ENCODE measurements at regions not wholly inside any gene's neighbourhood (a gene's known extent, or its start where the extent isn't known, plus 50 kb on each side); places are given as distances from the start of the nearest gene placed in this dataset.
"Not testable (repeated sequence)": the region's sequence is repeated elsewhere in the genome, so short reads cannot be mapped to it uniquely, and the experiment has no call there.

DNA sequence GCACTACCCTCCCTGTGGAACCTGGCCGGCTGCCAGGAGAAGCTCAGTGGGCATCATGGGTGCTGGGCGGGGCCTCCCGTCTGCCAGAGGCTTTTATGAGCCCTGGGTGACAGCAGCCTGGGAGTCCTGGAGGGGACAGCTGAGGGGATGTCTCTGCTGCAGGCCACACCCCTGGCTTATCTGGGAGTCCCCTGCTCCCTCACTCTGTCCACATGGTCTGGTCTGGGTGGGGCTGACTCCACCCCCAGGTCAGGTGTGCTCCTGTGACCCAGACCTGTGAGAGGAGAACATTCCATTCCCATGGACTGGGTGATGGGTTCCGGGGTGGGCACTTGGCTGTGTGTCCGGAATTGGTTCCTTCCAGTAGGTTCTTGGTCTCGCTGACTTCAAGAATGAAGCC is 369.3 kb upstream of the SFSWAP start:
- intact Hi-C loops (cut with micrococcal nuclease); H3K4me3 Mint-ChIP-seq; H3K9me3 Mint-ChIP-seq; H3K4me1 Mint-ChIP-seq (ENCODE audit: low read depth); DNase-seq (ENCODE audit: low spot score); H3K36me3 Mint-ChIP-seq (ENCODE audit: low read depth); H3K27ac Mint-ChIP-seq; H3K27me3 Mint-ChIP-seq (ENCODE audit: insufficient read depth): not testable (repeated sequence)

DNA sequence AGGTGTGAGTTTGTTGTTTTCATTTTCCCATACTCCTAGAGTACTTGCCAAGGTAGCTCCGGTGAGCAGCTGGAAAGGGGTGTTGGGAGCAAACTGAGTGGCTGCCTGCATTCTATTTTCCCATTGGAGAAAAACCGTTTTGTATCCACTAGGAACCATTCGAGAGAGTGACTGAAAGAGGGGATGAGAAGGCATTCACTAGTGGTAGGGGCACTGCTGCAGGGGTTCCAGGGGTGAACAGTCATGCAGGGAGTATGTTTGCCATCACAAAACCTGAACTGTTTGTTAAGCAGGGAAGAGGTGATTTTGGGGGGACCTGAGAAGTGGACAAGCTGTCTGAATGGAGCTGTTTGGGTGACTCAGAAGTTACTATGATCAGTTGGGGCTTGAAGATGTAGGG is 367.5 kb upstream of the SFSWAP start:
- intact Hi-C loops (cut with micrococcal nuclease); H3K27me3 Mint-ChIP-seq (ENCODE audit: insufficient read depth); H3K27ac Mint-ChIP-seq; DNase-seq (ENCODE audit: low spot score); H3K9me3 Mint-ChIP-seq; H3K36me3 Mint-ChIP-seq (ENCODE audit: low read depth); H3K4me3 Mint-ChIP-seq; H3K4me1 Mint-ChIP-seq (ENCODE audit: low read depth): not testable (repeated sequence)

DNA sequence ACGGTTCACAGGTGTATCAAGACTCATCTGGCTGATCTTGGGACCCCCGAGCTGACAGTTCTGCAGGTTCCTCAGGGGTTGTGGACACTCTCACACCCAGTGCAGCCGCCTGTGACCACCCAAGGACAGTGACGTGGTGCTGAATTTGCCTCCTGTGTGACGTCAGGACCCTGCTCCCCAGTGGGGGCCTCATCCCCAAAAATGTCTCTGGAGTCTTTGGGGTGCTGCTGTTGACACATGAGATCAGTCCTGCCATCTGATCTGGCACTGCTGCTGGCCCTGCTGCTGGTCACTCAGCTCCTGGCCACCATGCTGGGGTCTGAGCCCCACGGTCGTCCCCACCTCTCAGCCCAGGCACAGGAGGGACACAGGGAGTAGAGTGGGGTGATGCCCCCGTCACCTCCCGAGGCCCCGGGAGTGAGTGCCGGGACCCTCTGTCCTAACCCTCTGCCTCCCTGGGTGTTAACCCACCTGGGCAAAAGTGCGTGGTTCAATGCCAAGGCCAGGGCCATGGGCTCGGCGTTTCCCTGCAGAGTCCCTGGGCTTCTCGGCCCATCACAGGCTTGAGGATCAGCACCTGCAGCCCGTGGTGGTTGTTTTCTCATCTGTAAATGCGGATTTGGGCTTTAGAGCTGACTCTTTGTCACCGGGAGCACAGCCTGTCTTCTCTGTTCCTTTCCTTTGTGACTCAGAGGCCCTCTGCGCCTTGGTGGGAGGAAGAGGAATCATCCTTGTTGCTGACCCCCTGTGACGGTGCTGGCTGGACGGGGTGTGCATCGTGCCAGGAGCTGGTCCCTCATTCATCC is 366.0 kb upstream of the SFSWAP start:
- H3K27ac Mint-ChIP-seq; H3K36me3 Mint-ChIP-seq (ENCODE audit: low read depth); H3K4me1 Mint-ChIP-seq (ENCODE audit: low read depth); H3K9me3 Mint-ChIP-seq; H3K4me3 Mint-ChIP-seq; DNase-seq (ENCODE audit: low spot score); intact Hi-C loops (cut with micrococcal nuclease); H3K27me3 Mint-ChIP-seq (ENCODE audit: insufficient read depth): not testable (repeated sequence)

DNA sequence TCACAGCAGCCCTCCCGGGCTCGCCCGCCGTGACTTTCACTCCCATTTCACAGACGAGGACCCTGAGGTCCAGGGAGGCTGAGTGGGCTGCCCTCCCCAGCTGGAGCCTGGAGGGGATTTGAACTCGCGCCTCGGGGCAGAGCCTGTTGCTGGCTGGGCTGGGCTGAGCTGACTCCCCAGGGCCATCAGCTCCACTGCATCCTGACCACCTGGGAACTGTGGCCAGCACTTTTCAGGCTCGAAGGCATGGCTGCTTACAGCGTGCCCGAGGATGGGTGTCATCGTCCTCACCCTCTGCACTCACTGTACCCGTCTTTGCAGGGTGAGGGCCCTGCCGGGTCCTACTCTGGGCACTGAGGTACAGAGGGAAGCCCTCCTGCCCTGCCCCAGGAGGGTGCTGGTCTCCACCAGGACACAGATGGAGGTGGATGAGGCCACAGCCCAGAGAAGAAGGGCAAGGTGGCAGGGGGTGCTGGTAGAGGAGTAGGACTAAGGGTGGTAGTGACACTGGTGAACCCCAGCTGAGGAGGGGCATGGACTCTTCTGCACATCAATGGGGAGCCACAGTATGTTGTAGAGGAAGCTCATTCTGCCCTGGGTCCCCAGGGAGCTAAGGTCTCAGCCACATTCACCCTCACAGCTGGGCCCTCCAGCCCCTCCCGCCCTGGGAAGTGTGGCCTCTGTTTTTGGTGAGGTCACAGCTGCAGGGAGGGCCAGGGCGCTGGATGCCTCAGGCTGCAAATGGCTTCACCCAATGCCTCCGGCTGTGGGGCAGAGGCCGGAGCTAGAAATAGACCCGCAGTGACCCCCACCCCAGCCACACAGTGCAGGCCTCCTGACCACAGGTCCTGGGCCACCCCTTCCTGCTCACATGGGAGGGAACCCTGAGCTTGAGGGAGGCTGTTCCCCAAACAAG is 365.1 kb upstream of the SFSWAP start:
- Mint-ChIP-seq H3K36me3 (ENCODE audit: low read depth) (no peaks in the 10 kb centered on the region), H3K4me1 (ENCODE audit: low read depth) (no peaks in the 10 kb centered on the region)
- intact Hi-C loops (cut with micrococcal nuclease), result no loop called here

DNA sequence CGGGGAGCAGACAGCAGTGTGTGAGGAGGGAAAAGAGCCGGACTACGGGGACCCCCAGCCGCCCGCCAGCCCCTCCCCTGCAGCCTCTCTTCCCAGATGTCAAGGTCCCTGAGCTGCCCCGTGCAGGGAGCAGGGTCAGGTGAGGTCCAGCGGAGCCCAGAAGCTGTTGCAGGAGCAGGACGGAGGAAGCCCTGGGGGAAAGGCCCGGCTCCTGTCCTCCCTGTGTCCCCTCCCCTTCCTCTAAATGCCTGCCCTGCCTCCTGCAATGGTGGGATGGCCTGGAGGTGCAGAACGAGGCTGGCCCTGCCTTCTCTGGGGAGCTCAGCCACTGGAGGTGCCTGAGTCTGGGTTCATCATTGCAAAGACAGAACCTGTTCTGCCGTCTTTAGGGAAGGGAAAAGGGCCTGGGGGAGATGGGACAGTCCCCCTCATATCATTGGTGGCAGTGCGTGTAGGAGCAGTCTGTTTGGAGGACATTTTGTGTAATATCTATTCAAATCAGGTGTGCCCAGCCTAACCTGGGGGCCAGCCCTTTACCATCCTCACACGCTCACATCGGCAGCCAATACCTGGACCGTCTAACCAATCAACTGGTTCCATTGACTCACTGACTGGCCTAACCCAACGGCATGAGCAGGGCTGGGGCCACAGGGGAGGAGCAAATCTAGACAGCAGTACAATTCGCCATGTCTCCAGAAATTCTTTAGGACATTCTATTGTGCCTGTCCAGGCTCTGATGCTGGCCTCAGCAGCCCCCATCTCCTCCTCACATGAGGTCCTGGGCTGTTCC is 364.1 kb upstream of the SFSWAP start:
- no peaks in the 10 kb centered on the region for H3K9me3 Mint-ChIP-seq
- no peaks in the 10 kb centered on the region for H3K4me1 Mint-ChIP-seq (ENCODE audit: low read depth)
- DNase-seq (ENCODE audit: low spot score), result no peak
- no peaks in the 10 kb centered on the region for H3K27me3 Mint-ChIP-seq (ENCODE audit: insufficient read depth)
- intact Hi-C loops (cut with micrococcal nuclease), result no loop called here
- no peaks in the 10 kb centered on the region for H3K36me3 Mint-ChIP-seq (ENCODE audit: low read depth)
- no peak overlapping the region for H3K4me3 Mint-ChIP-seq
- no peak overlapping the region for H3K27ac Mint-ChIP-seq

More for the DNA sequence above, 365.1 kb upstream of the SFSWAP start:
- no peak overlapping the region for H3K27ac Mint-ChIP-seq
- DNase-seq (ENCODE audit: low spot score), result no peak
- no peaks in the 10 kb centered on the region for H3K27me3 Mint-ChIP-seq (ENCODE audit: insufficient read depth)
- no peaks in the 10 kb centered on the region for H3K9me3 Mint-ChIP-seq
- H3K4me3 Mint-ChIP-seq, result no peak overlapping the region

DNA sequence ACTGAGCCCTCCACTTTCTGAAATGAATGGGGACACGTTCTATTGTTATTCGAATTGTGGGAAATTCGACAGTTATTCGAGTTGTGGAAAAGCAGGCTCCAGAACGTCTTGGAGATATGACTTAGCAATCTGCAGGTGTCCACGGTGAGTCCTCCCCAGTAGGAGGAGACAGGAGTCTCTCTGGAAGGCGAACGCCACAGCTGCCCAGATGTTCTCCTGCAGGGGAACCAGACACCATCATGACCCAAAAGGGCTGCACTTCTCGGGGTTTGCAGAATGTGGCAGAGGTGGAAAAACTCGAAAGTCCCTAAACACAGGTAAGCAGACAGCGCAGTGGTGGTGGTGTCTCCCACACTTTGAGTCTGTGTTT is 363.6 kb upstream of the SFSWAP start:
- Mint-ChIP-seq H3K4me1 (ENCODE audit: low read depth) (no peaks in the 10 kb centered on the region), H3K27ac (no peak overlapping the region), H3K4me3 (no peak overlapping the region), H3K9me3 (no peaks in the 10 kb centered on the region), H3K27me3 (ENCODE audit: insufficient read depth) (no peaks in the 10 kb centered on the region), H3K36me3 (ENCODE audit: low read depth) (no peaks in the 10 kb centered on the region)
- DNase-seq (ENCODE audit: low spot score), result no peak
- intact Hi-C loops (cut with micrococcal nuclease), result no loop called here

DNA sequence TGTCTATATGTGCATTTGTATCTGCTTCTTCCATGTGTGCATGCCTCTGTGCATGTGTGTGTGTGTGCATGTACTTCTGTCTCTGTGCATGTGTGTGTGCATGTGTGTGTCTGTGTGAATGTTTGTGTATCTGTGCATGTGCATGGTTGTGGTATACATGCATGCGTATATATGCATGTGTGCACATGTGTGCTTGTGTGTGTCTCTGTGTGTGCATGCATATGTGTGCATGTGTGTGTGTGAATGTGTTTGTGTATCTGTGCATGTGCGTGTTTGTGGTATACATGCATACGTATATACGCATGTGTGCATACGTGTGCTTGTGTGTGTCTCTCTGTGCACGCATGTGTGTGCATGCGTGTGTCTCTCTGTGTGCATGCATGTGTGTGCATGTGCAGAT is 363.2 kb upstream of the SFSWAP start:
- Mint-ChIP-seq H3K4me1 (ENCODE audit: low read depth) (no peaks in the 10 kb centered on the region), H3K4me3 (no peak overlapping the region), H3K9me3 (no peaks in the 10 kb centered on the region), H3K27me3 (ENCODE audit: insufficient read depth) (no peaks in the 10 kb centered on the region), H3K36me3 (ENCODE audit: low read depth) (no peaks in the 10 kb centered on the region), H3K27ac (no peak overlapping the region)
- no peak for DNase-seq (ENCODE audit: low spot score)
- intact Hi-C loops (cut with micrococcal nuclease), result no loop called here

DNA sequence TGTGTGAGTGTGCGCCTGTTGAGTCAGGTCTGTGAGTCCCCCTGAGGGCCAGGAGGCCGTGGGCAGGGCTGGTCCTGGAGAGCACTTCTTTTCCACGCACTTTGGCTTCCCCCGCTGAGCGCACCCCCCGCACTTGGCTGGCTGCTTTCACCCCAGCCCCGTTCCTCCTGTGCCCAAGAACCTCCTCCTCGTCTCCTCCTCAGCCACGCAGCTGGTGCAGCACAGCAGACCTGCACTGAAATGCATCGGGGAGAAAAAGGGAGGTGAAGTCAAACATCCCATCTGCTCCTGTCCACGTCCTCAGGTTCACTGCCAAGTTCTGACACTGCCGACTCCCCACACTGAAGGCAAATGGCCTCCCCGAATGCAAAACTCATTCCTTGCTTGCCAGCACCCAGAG is 362.7 kb upstream of the SFSWAP start:
- no peaks in the 10 kb centered on the region for H3K9me3 Mint-ChIP-seq
- no peaks in the 10 kb centered on the region for H3K4me1 Mint-ChIP-seq (ENCODE audit: low read depth)
- no peak overlapping the region for H3K4me3 Mint-ChIP-seq
- no peaks in the 10 kb centered on the region for H3K36me3 Mint-ChIP-seq (ENCODE audit: low read depth)
- no peaks in the 10 kb centered on the region for H3K27me3 Mint-ChIP-seq (ENCODE audit: insufficient read depth)
- intact Hi-C loops (cut with micrococcal nuclease), result no loop called here
- H3K27ac Mint-ChIP-seq, result no peak overlapping the region
- DNase-seq (ENCODE audit: low spot score), result no peak

DNA sequence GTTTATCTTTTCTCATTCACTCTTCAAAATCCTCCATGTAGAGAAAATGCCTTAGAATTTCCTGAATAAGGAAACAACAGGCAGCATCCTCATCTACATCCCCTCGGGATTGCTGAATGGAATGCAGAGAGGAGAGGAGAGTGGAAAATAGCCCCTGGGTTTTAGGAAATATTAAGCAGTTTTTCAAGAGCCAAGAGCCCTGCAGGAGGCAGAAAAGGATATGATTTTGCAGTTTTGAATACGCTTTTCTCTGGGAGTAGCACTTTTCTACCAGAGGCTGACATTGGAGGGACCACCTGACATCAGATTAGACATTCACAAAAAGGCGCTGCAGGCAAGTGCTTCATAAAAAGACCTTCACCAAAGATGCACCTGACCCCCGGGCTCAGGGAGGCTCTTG is 362.2 kb upstream of the SFSWAP start:
- no peaks in the 10 kb centered on the region for H3K9me3 Mint-ChIP-seq
- DNase-seq (ENCODE audit: low spot score), result no peak
- H3K27me3 Mint-ChIP-seq (ENCODE audit: insufficient read depth), result no peaks in the 10 kb centered on the region
- H3K27ac Mint-ChIP-seq, result no peak overlapping the region
- H3K4me3 Mint-ChIP-seq, result no peak overlapping the region
- no peaks in the 10 kb centered on the region for H3K36me3 Mint-ChIP-seq (ENCODE audit: low read depth)
- intact Hi-C loops (cut with micrococcal nuclease), result no loop called here
- no peaks in the 10 kb centered on the region for H3K4me1 Mint-ChIP-seq (ENCODE audit: low read depth)

DNA sequence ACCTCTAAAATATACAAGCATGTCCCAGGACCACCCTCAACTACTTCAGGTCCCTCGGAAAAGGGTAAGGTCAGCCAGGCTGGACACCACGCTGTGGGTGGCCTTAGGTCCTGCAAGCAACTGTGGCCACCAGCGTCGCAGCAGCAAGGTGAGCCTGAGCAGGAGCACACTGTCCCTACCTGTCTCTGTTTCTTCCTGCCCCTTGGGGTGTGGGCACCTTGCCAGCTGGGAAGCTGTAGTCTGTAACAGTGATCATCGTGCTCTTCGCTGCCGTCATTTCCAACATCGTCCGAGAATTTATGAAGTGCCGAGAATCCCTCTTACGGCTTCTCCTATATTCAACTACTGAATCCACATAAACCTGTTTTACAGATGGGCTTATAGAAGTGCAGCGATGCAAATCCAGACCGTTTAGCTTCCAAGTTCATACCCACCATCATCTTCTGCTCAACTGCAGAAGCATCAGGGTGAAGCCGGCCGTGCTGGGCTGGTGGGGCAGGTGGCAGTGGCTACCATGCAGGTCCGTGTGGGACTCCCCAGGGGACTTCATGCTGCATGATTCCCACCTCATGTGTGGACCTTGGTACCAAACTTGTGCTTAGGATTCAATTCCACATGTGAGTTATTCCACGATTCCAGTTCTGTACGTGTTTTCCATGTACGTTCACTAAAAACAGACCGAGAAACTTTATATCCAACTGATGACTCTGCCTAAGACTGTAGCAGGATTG is 361.3 kb upstream of the SFSWAP start:
- no peaks in the 10 kb centered on the region for H3K27me3 Mint-ChIP-seq (ENCODE audit: insufficient read depth)
- no peak for DNase-seq (ENCODE audit: low spot score)
- no peak overlapping the region for H3K27ac Mint-ChIP-seq
- H3K9me3 Mint-ChIP-seq, result no peaks in the 10 kb centered on the region
- no peaks in the 10 kb centered on the region for H3K36me3 Mint-ChIP-seq (ENCODE audit: low read depth)
- no peak overlapping the region for H3K4me3 Mint-ChIP-seq
- no peaks in the 10 kb centered on the region for H3K4me1 Mint-ChIP-seq (ENCODE audit: low read depth)
- intact Hi-C loops (cut with micrococcal nuclease), result no loop called here

DNA sequence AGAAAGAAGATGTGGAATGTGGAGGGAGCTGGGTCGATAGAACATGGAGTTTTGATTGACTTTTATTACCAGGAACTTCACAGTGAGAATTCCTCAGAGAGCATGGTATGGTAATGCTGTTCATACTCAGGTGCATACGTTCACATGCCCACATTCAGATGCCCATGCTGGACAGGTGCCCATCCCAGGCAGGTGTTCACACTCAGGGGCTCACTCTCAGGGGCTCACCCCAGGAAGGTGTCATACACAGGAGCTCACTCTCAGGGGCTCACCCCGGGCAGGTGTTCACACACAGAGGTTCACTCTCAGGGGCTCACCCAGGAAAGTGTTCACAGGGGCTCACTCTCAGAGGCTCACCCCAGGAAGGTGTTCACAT is 360.0 kb upstream of the SFSWAP start:
- Mint-ChIP-seq H3K4me1 (ENCODE audit: low read depth) (no peaks in the 10 kb centered on the region), H3K27ac (no peak overlapping the region), H3K27me3 (ENCODE audit: insufficient read depth) (no peaks in the 10 kb centered on the region), H3K9me3 (no peaks in the 10 kb centered on the region), H3K4me3 (no peak overlapping the region), H3K36me3 (ENCODE audit: low read depth) (no peaks in the 10 kb centered on the region)
- intact Hi-C loops (cut with micrococcal nuclease), result no loop called here
- no peak for DNase-seq (ENCODE audit: low spot score)

DNA sequence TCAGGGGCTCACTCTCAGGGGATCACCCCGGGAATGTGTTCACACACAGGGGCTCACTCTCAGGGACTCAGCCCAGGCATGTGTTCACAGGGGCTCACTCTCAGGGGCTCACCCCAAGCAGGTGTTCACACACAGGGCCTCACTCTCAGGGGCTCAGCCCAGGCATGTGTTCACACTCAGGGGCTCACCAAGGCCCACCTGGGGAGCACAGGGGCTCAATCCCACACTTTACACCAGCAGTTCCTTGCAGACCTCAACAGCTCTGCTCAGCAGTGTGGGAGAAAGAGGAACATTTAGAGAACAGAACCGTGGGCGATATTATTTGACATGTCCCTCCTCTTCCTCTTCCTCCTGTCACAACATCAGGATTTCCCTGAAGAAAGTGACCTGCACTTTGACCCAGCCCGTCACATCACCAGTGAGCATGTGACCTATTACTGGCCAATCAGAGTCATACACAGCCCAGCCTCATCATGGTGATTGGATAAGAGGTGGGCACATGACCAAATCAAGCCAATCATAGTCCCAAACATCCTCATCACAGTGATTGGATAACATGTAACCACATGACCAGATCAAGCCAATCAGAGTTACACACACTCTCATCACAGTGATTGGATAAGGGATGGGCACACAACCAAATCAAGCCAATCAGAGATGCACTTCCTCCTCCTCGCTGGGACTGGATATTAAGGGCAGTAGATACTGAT is 359.4 kb upstream of the SFSWAP start:
- Mint-ChIP-seq H3K27me3 (ENCODE audit: insufficient read depth) (no peaks in the 10 kb centered on the region), H3K4me1 (ENCODE audit: low read depth) (no peaks in the 10 kb centered on the region), H3K4me3 (no peak overlapping the region), H3K36me3 (ENCODE audit: low read depth) (no peaks in the 10 kb centered on the region), H3K9me3 (no peaks in the 10 kb centered on the region), H3K27ac (no peak overlapping the region)
- DNase-seq (ENCODE audit: low spot score), result no peak
- intact Hi-C loops (cut with micrococcal nuclease), result no loop called here

Measured in activated T-helper 1 cell treated with anti-CD3 and anti-CD28 coated beads, Interleukin-12 subunit alpha, Interleukin-12 subunit beta, Interleukin-2, Interleukin-4 antibody, amounts not matched to agents 30 ng/mL and 10 ng/mL and 1 ng/mL, durations not matched to agents 14 hours and 24 hours and 36 hours (primary cell).